Retinal pigment epithelial cell (primary cell): ENCODE measurements at regions not wholly inside any gene's neighbourhood (a gene's known extent, or its start where the extent isn't known, plus 50 kb on each side); places are given as distances from the start of the nearest gene placed in this dataset.

Experiments
- DNase-seq: peaks from one replicate; pipeline ENCODE4 v3.0.0-alpha.2; 2010; ENCODE audit warnings: low read depth
- H3K4me3 ChIP-seq: 2 replicates; pipeline ENCODE4 v1.5.1; 2011; ENCODE audit warnings: mild to moderate bottlenecking, low read length, control low read depth, moderate library complexity
- CTCF ChIP-seq: conservative IDR thresholded peaks from 2 replicates; pipeline ENCODE4 v1.5.1; 2011; ENCODE audit warnings: low read depth, low read length, control low read depth, inconsistent platforms

GRCh38 chr14:43539210-43539609, 967.9 kb downstream of the FSCB start:
- no peak for DNase-seq
- peak; percentile 66 for TF ChIP-seq CTCF
- H3K4me3 ChIP-seq: no peak overlapping the region

GRCh38 chr14:43535231-43535838, 971.7 kb downstream of the FSCB start:
- no peak for TF ChIP-seq CTCF
- no peak for DNase-seq
- no peak overlapping the region for H3K4me3 ChIP-seq

- H3K4me3 ChIP-seq: no peak overlapping the region
- DNase-seq: no peak
- TF ChIP-seq CTCF: no peak
Observed at GRCh38 chr14:43532825-43533416, 974.2 kb downstream of the FSCB start.

GRCh38 chr14:43528321-43528720, 978.8 kb downstream of the FSCB start:
- H3K4me3 ChIP-seq: no peak overlapping the region
- no peak for DNase-seq
- no peak for TF ChIP-seq CTCF

GRCh38 chr14:43525658-43526057, 981.4 kb downstream of the FSCB start:
- DNase-seq: no peak
- no peak for TF ChIP-seq CTCF
- H3K4me3 ChIP-seq: no peak overlapping the region

GRCh38 chr14:43522901-43523300, 984.2 kb downstream of the FSCB start:
- TF ChIP-seq CTCF: no peak
- no peak for DNase-seq
- no peak overlapping the region for H3K4me3 ChIP-seq

GRCh38 chr14:43522191-43522590, 984.9 kb downstream of the FSCB start:
- TF ChIP-seq CTCF: no peak

More at GRCh38 chr14:43522191-43522590, 984.9 kb downstream of the FSCB start:
- no peak for DNase-seq
- no peak overlapping the region for H3K4me3 ChIP-seq
